Epithelial cell of proximal tubule (primary cell): ENCODE measurements at regions not wholly inside any gene's neighbourhood (a gene's known extent, or its start where the extent isn't known, plus 50 kb on each side); places are given as distances from the start of the nearest gene placed in this dataset.

Experiments used
- DNase-seq: peaks from one replicate; pipeline ENCODE4 v3.0.0-alpha.2; 2011; ENCODE audit warnings: low read depth
- H3K4me3 ChIP-seq: 2 replicates; pipeline ENCODE4 v1.5.1; 2011; ENCODE audit warnings: low read depth, mild to moderate bottlenecking, low read length
- TF ChIP-seq, protein P1 (sequence below): conservative IDR thresholded peaks from 2 replicates; pipeline ENCODE4 v1.5.1; 2012; ENCODE audit warnings: low read depth, mild to moderate bottlenecking, low read length

DNA sequence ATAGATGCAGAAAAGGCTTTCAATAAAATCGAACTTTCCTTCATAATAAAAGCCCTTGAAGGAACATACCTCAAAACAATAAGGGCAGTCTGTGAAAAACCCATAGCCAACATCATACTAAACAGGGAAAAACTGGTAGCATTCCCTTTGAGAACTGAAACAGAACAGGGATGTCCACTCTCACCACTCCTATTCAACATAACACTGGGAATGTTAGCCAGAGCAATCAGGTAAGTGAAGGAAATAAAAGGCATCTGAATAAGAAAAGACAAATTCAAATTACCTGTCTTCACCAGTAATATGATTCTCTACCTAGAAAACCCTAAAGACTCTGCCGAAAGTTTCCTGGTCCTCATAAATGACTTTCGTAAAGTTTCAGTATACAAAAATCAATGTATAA lies 861.0 kb upstream of the VRK2 start:
- no peak overlapping the region for H3K4me3 ChIP-seq
- TF ChIP-seq, protein P1, sequence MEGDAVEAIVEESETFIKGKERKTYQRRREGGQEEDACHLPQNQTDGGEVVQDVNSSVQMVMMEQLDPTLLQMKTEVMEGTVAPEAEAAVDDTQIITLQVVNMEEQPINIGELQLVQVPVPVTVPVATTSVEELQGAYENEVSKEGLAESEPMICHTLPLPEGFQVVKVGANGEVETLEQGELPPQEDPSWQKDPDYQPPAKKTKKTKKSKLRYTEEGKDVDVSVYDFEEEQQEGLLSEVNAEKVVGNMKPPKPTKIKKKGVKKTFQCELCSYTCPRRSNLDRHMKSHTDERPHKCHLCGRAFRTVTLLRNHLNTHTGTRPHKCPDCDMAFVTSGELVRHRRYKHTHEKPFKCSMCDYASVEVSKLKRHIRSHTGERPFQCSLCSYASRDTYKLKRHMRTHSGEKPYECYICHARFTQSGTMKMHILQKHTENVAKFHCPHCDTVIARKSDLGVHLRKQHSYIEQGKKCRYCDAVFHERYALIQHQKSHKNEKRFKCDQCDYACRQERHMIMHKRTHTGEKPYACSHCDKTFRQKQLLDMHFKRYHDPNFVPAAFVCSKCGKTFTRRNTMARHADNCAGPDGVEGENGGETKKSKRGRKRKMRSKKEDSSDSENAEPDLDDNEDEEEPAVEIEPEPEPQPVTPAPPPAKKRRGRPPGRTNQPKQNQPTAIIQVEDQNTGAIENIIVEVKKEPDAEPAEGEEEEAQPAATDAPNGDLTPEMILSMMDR: no peak
- DNase-seq: no peak

DNA sequence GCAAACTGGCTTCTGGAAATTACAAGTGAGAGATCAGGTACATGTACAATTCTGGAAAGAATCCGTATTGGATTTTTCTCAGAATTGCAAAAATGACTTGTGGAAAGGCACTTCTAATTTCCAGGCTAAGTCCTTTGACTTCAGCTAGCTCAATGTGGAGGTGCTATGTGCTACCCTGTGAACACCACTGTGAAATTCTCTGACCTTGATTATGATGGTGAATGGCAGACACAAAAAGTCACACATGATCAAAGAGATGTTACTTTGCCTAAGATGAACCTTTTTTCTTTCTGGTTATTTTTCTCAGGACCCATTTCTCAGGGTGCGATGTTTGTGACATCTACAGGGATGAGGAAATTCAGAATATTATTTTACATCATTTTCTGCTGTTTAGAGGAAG lies 856.6 kb upstream of the VRK2 start:
- DNase-seq: no peak
- TF ChIP-seq, protein P1: no peak
- no peak overlapping the region for H3K4me3 ChIP-seq

DNA sequence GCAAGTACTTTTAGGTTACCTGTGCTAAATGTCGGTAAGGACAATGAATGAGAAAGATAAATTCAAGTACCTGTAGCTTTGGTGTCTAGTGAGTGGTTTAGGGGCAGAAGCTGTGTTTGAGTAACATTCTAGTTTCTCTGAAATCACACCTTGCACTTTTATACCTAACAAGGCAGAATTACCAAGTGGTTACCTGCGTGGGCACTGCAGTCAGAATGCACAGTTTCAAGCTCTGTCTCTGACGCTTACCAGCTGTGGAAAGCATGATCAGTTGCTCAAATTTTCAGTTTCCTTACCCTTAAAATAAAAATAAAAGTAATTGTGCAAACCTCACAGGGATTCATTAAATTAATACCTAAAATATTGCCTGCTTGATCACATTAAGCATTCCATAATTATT lies 846.9 kb upstream of the VRK2 start:
- H3K4me3 ChIP-seq: no peak overlapping the region
- TF ChIP-seq, protein P1: no peak
- DNase-seq: no peak

DNA sequence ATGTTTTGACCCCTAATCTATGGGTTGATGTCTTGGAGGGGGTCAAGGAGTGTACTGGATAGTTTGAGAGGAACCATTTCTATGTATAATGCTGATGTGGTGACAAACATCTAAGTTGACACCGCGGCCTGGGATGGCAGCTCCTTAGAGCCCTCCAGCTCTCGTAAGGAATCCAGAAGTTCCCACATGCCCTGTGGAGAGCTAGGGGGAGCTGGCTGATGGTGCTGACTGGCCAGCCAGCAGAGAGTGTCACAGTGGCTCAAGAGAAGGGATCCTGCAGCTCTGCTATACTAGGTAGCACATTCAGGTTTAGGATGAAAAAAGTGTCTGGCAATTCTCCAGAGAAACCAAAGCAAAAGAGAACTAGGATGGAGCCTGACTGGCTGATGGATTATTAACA lies 842.2 kb upstream of the VRK2 start:
- H3K4me3 ChIP-seq: no peak overlapping the region
- TF ChIP-seq, protein P1: peak; percentile 6
- DNase-seq: no peak

DNA sequence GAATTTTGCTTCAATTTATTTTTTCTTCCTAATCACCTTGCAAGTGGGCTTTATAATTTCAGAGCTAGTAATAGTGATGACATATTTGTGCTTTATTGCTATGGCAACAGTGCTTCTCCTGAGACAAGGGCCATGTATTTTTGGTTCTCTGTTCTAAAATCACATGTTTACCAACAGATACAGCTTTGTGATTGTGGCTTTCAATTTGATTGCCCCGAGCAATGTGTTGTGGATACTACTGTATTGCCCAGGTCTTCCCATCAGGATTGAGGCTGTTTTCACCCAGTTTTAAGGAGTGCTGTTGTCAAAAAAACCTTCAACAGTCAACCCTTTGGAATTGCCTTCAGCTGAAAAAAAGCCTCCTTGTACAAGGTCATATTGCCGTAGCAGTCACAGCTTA lies 841.4 kb upstream of the VRK2 start:
- TF ChIP-seq, protein P1: no peak
- no peak overlapping the region for H3K4me3 ChIP-seq
- no peak for DNase-seq

DNA sequence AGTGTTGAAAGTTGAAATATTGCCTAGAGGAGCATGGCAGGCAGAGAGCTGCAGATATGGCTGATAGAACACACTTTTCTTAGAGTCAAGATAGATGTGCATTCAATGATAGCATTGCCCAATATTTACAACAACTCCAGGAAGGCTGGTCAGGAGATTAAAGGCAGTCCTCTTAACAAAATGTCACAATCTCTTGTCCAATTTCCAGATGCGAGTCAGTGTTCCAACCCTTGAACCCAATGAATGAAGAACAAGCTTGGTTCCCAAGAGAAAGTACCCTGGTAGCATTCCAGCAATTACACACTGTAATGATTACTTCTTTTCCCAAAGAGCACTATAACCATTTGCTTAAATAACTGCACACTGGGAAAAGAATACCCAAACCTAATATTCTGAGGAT lies 839.4 kb upstream of the VRK2 start:
- DNase-seq: no peak
- no peak overlapping the region for H3K4me3 ChIP-seq
- TF ChIP-seq, protein P1: no peak

DNA sequence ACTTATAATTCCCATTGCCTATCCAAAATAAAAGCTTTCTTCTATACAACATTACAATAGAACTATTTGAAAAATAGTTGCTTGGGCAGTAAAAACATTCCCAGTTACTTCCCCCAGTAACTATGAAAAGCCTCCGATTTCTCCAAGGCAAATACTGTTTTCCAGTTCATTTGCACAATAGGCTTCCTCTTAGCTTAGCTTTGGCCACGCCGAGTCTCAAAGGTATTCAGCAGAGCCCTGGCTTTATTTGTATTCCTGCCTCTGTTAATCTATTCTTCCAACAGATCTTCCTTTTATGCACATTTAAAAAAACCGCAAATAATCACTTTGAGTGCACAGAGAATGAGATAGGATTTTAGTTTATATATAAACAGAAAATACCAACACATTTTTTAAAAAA lies 836.8 kb upstream of the VRK2 start:
- no peak for DNase-seq
- no peak overlapping the region for H3K4me3 ChIP-seq
- TF ChIP-seq, protein P1: no peak
